H9 (cell line): ENCODE measurements at regions not wholly inside any gene's neighbourhood (a gene's known extent, or its start where the extent isn't known, plus 50 kb on each side); places are given as distances from the start of the nearest gene placed in this dataset.

Source experiments
- DNase-seq: peaks from one replicate; pipeline ENCODE4 v3.0.0-alpha.2; 2017
- H2AFZ ChIP-seq: one replicate; pipeline ENCODE4 v1.6.1; 2013; ENCODE audit warnings: mild to moderate bottlenecking, low read length, control low read depth, moderate library complexity
- H2AK5ac ChIP-seq: 2 replicates; pipeline ENCODE4 v1.6.1; 2013; ENCODE audit warnings: low read length, control low read depth, mixed read lengths; ENCODE audit not compliant: insufficient read length
- H2BK120ac ChIP-seq: one replicate; pipeline ENCODE4 v1.6.1; 2013; ENCODE audit warnings: low read depth, mild to moderate bottlenecking, low read length, control low read depth, inconsistent platforms; ENCODE audit not compliant: poor library complexity, severe bottlenecking
- H2BK12ac ChIP-seq: 2 replicates; pipeline ENCODE4 v1.6.1; 2013; ENCODE audit warnings: low read length, control low read depth, mixed read lengths, low read depth; ENCODE audit not compliant: insufficient read length
- H2BK15ac ChIP-seq: 2 replicates; pipeline ENCODE4 v1.6.1; 2013; ENCODE audit warnings: low read depth, low read length, control low read depth
- H2BK20ac ChIP-seq: one replicate; pipeline ENCODE4 v1.6.1; 2013; ENCODE audit warnings: low read depth, mild to moderate bottlenecking, low read length, control low read depth, inconsistent platforms; ENCODE audit not compliant: poor library complexity, severe bottlenecking
- H2BK5ac ChIP-seq: 2 replicates; pipeline ENCODE4 v1.6.1; 2013; ENCODE audit warnings: low read length, control low read depth, mixed read lengths; ENCODE audit not compliant: insufficient read length
- H3K14ac ChIP-seq: 2 replicates; pipeline ENCODE4 v1.6.1; 2013; ENCODE audit warnings: low read length, control low read depth; ENCODE audit not compliant: insufficient read depth
- H3K18ac ChIP-seq: 2 replicates; pipeline ENCODE4 v1.6.1; 2013; ENCODE audit warnings: low read depth, mild to moderate bottlenecking, mixed read lengths, low read length, control low read depth; ENCODE audit not compliant: insufficient read length
- H3K23ac ChIP-seq: 2 replicates; pipeline ENCODE4 v1.6.1; 2013; ENCODE audit warnings: low read length, control low read depth, mixed read lengths, low read depth; ENCODE audit not compliant: insufficient read length
- H3K23me2 ChIP-seq: 2 replicates; pipeline ENCODE4 v1.6.1; 2013; ENCODE audit warnings: low read depth, mild to moderate bottlenecking, mixed read lengths, low read length, control low read depth; ENCODE audit not compliant: insufficient read length, poor library complexity, severe bottlenecking
- H3K27ac ChIP-seq: 2 replicates; pipeline ENCODE4 v1.5.1; 2013; ENCODE audit warnings: low read length, control low read depth, mixed read lengths, low read depth; ENCODE audit not compliant: insufficient read length
- H3K27me3 ChIP-seq: 2 replicates; pipeline ENCODE4 v1.6.1; 2013; ENCODE audit warnings: low read length, control low read depth, inconsistent platforms; ENCODE audit not compliant: insufficient read depth
- H3K4ac ChIP-seq: 2 replicates; pipeline ENCODE4 v1.6.1; 2013; ENCODE audit warnings: low read depth, mild to moderate bottlenecking, control low read depth, inconsistent platforms, low read length, moderate library complexity
- H3K4me1 ChIP-seq: 2 replicates; pipeline ENCODE4 v1.6.1; 2013; ENCODE audit warnings: low read length, control low read depth, inconsistent platforms; ENCODE audit not compliant: insufficient read depth
- H3K4me2 ChIP-seq: 2 replicates; pipeline ENCODE4 v1.6.1; 2013; ENCODE audit warnings: low read length, control low read depth, mixed read lengths; ENCODE audit not compliant: insufficient read length, insufficient read depth
- H3K56ac ChIP-seq: 2 replicates; pipeline ENCODE4 v1.6.1; 2013; ENCODE audit warnings: low read depth, mild to moderate bottlenecking, mixed read lengths, low read length, control low read depth; ENCODE audit not compliant: insufficient read length
- H3K79me1 ChIP-seq: 2 replicates; pipeline ENCODE4 v1.6.1; 2013; ENCODE audit warnings: low read depth, mild to moderate bottlenecking, moderate library complexity, low read length, control low read depth, inconsistent platforms; ENCODE audit not compliant: insufficient read depth, poor library complexity, severe bottlenecking
- H3K79me2 ChIP-seq: 2 replicates; pipeline ENCODE4 v1.6.1; 2013; ENCODE audit warnings: low read length, control low read depth, inconsistent platforms; ENCODE audit not compliant: insufficient read depth
- H3K9ac ChIP-seq: 2 replicates; pipeline ENCODE4 v1.6.1; 2013; ENCODE audit warnings: low read length, control low read depth, mixed read lengths; ENCODE audit not compliant: insufficient read length; ENCODE audit errors: extremely low read depth
- H3K9me3 ChIP-seq: one replicate; pipeline ENCODE4 v1.6.1; 2013; ENCODE audit warnings: low read depth, low read length, inconsistent platforms; ENCODE audit not compliant: control insufficient read depth
- H3T11ph ChIP-seq: one replicate; pipeline ENCODE4 v1.6.1; 2013; ENCODE audit warnings: mild to moderate bottlenecking, low read length, control low read depth, inconsistent platforms
- H4K20me1 ChIP-seq: one replicate; pipeline ENCODE4 v1.6.1; 2013; ENCODE audit not compliant: control insufficient read depth, insufficient read length, insufficient read depth
- H4K5ac ChIP-seq: 2 replicates; pipeline ENCODE4 v1.6.1; 2013; ENCODE audit warnings: low read depth, mild to moderate bottlenecking, mixed read lengths, low read length, control low read depth; ENCODE audit not compliant: insufficient read length
- H4K8ac ChIP-seq: replicated peaks from 2 replicates; pipeline ENCODE4 v1.6.1; 2013; ENCODE audit warnings: low read length, control low read depth, mixed read lengths, low read depth; ENCODE audit not compliant: insufficient read length
- H4K91ac ChIP-seq: 2 replicates; pipeline ENCODE4 v1.6.1; 2013; ENCODE audit warnings: low read depth, mild to moderate bottlenecking, moderate library complexity, mixed read lengths, low read length, control low read depth; ENCODE audit not compliant: insufficient read length
- H3K27ac Mint-ChIP-seq, 3 experiments: 2 replicates in 2 of 3; 3 replicates in 1 of 3; pipeline ENCODE4 v1.8.0; 2020 to 2021; ENCODE audit warnings: mixed read lengths in 3 of 3, mild to moderate bottlenecking in 1 of 3, moderate library complexity in 1 of 3
- H3K27me3 Mint-ChIP-seq: 2 replicates; pipeline ENCODE4 v1.8.0; 2021; ENCODE audit warnings: low read depth, mild to moderate bottlenecking, moderate library complexity, mixed read lengths
- H3K36me3 Mint-ChIP-seq, 3 experiments: 2 replicates in 2 of 3; 3 replicates in 1 of 3; pipeline ENCODE4 v1.8.0; 2020 to 2021; ENCODE audit warnings: low read depth in 3 of 3, mixed read lengths in 3 of 3; ENCODE audit not compliant: insufficient read depth in 1 of 3
- H3K4me1 Mint-ChIP-seq, 2 experiments: 2 replicates each; pipeline ENCODE4 v1.8.0; 2020; ENCODE audit warnings: mixed read lengths in 2 of 2
- H3K4me3 Mint-ChIP-seq, 2 experiments: 2 replicates in 1 of 2; 3 replicates in 1 of 2; pipeline ENCODE4 v1.8.0; 2020 to 2021; ENCODE audit warnings: mild to moderate bottlenecking in 2 of 2, mixed read lengths in 2 of 2, moderate library complexity in 1 of 2
- H3K9me3 Mint-ChIP-seq, 2 experiments: 2 replicates in 1 of 2; 3 replicates in 1 of 2; pipeline ENCODE4 v1.8.0; 2020; ENCODE audit warnings: mild to moderate bottlenecking in 2 of 2, mixed read lengths in 2 of 2, moderate library complexity in 1 of 2
- CTCF ChIP-seq: fragments of 200-600 bp; sonication (generic); conservative IDR thresholded peaks from 3 replicates; pipeline ENCODE4 v1.8.0; 2021; ENCODE audit warnings: antibody characterized with exemption, mild to moderate bottlenecking
- WGBS: extraction: QIAGEN DNeasy Blood & Tissue Kit; methylation state at CpG from one replicate; pipeline ENCODE4 v1.1.7; 2013; ENCODE audit warnings: missing lambda C conversion rate, low lambda C conversion rate, mixed read lengths; ENCODE audit not compliant: insufficient read length; ENCODE audit errors: extremely low coverage; 5-methylcytosine and 5-hydroxymethylcytosine counted together

GRCh38 chr7:80278737-80279136, 144.1 kb downstream of the GNAI1 start:
- Histone ChIP-seq H3K23me2 (no peaks in the 10 kb centered on the region), H3K56ac (no peak overlapping the region), H3K4ac (no peak overlapping the region), H3K79me1 (no peaks in the 10 kb centered on the region), H3K9ac (no peak overlapping the region), H2BK15ac (no peak overlapping the region), H2BK120ac (no peak overlapping the region), H3K27me3 (no peaks in the 10 kb centered on the region), H3K23ac (no peak overlapping the region), H2BK5ac (no peak overlapping the region), H3K79me2 (no peaks in the 10 kb centered on the region), H3K27ac (no peak overlapping the region), H2AK5ac (no peak overlapping the region), H3K18ac (no peak overlapping the region), H2AFZ (no peak overlapping the region), H4K20me1 (no peaks in the 10 kb centered on the region), H3K9me3 (no peaks in the 10 kb centered on the region), H3K4me2 (no peak overlapping the region), H4K8ac (no peak overlapping the region), H3K14ac (no peak overlapping the region), H4K91ac (no peak overlapping the region), H2BK12ac (no peak overlapping the region), H2BK20ac (no peak overlapping the region), H3T11ph (no peak overlapping the region), H3K4me1 (no peaks in the 10 kb centered on the region; the same call in 1 of the 2 replicates), H4K5ac (no peak overlapping the region)
- Mint-ChIP-seq H3K4me3 (no peak overlapping the region), H3K36me3 (no peaks in the 10 kb centered on the region), H3K9me3 (no peaks in the 10 kb centered on the region), H3K4me1 (peaks cover 4 to 7% of the 10 kb centered on the region in 2 experiments), H3K27me3 (no peaks in the 10 kb centered on the region), H3K27ac (no peak overlapping the region)
- no CpG with 5 or more reads among the region's 2 CpGs for WGBS
- TF ChIP-seq CTCF, result no peak
- DNase-seq, result no peak
